ENCODE measurements at regions not wholly inside any gene's neighbourhood (a gene's known extent, or its start where the extent isn't known, plus 50 kb on each side); places are given as distances from the start of the nearest gene placed in this dataset.

GRCh38 chr4:11614426-11614825 lies 185.7 kb upstream of the HS3ST1 start:
- DNase-seq (ENCODE audit: low spot score): no peak
- Histone ChIP-seq H3K27ac (ENCODE audit: low read depth in 1 of 2, low read length in 2 of 2) (no peak overlapping the region), H3K9me3 (ENCODE audit: control insufficient read depth in 4 of 4, low read length in 3 of 4) (no peaks in the 10 kb centered on the region), H3K4me1 (ENCODE audit: control insufficient read depth in 4 of 4, insufficient read depth in 4 of 4, low read length in 3 of 4) (no peaks in the 10 kb centered on the region), H3K27me3 (ENCODE audit: control insufficient read depth in 4 of 4, insufficient read depth in 4 of 4, low read length in 3 of 4) (no peaks in the 10 kb centered on the region), H3K4me3 (ENCODE audit: low read depth in 1 of 3, low read length in 3 of 3) (no peak overlapping the region), H3K9ac (ENCODE audit: low read depth in 1 of 2, low read length in 2 of 2) (no peak overlapping the region), H3K36me3 (ENCODE audit: control insufficient read depth in 4 of 4, insufficient read depth in 3 of 4, low read depth in 1 of 4, low read length in 3 of 4) (no peaks in the 10 kb centered on the region)
- 90% methylated on average over 5 of the region's 5 CpGs for WGBS
- no peak for TF ChIP-seq SP1 (IDR thresholded peaks at IDR 0.05)
- TF ChIP-seq CTCF (IDR thresholded peaks at IDR 0.05; ENCODE audit: low read depth, low read length, missing input control): no peak
- TF ChIP-seq YY1 (IDR thresholded peaks at IDR 0.05): no peak
- TF ChIP-seq FOXA2 (IDR thresholded peaks at IDR 0.05): no peak
- no peak for TF ChIP-seq NR2F2 (IDR thresholded peaks at IDR 0.05)
- TF ChIP-seq EGR1 (IDR thresholded peaks at IDR 0.05; ENCODE audit: low read depth in 2 of 2): no peak
- no peak for TF ChIP-seq ZBTB33 (IDR thresholded peaks at IDR 0.05)

- Histone ChIP-seq H3K4me3 (ENCODE audit: low read depth in 1 of 3, low read length in 3 of 3) (no peak overlapping the region), H3K9ac (ENCODE audit: low read depth in 1 of 2, low read length in 2 of 2) (no peak overlapping the region), H3K27ac (ENCODE audit: low read depth in 1 of 2, low read length in 2 of 2) (no peak overlapping the region), H3K36me3 (ENCODE audit: control insufficient read depth in 4 of 4, insufficient read depth in 3 of 4, low read depth in 1 of 4, low read length in 3 of 4) (no peaks in the 10 kb centered on the region), H3K27me3 (ENCODE audit: control insufficient read depth in 4 of 4, insufficient read depth in 4 of 4, low read length in 3 of 4) (no peaks in the 10 kb centered on the region), H3K9me3 (ENCODE audit: control insufficient read depth in 4 of 4, low read length in 3 of 4) (no peaks in the 10 kb centered on the region), H3K4me1 (ENCODE audit: control insufficient read depth in 4 of 4, insufficient read depth in 4 of 4, low read length in 3 of 4) (no peaks in the 10 kb centered on the region)
- TF ChIP-seq YY1 (IDR thresholded peaks at IDR 0.05) (no peak), MAX (IDR thresholded peaks at IDR 0.05) (no peak), HNF4A (conservative IDR thresholded peaks at IDR 0.05) (no peak), RAD21 (IDR thresholded peaks at IDR 0.05) (no peak), ATF3 (IDR thresholded peaks at IDR 0.05) (no peak), REST (IDR thresholded peaks at IDR 0.05) (no peak), RXRA (IDR thresholded peaks at IDR 0.05) (no peak), FOXA2 (IDR thresholded peaks at IDR 0.05) (no peak), HNF4G (IDR thresholded peaks at IDR 0.05) (no peak), GABPA (IDR thresholded peaks at IDR 0.05 in 1 of 2, conservative IDR thresholded peaks at IDR 0.05 in 1 of 2) (no peak), FOXA1 (IDR thresholded peaks at IDR 0.05) (no peak), CTCF (IDR thresholded peaks at IDR 0.05; ENCODE audit: low read depth, low read length, missing input control) (no peak), EGR1 (IDR thresholded peaks at IDR 0.05; ENCODE audit: low read depth in 2 of 2) (no peak), ZBTB33 (IDR thresholded peaks at IDR 0.05) (no peak), JUND (IDR thresholded peaks at IDR 0.05) (no peak), SP1 (IDR thresholded peaks at IDR 0.05) (no peak), NR2F2 (IDR thresholded peaks at IDR 0.05) (no peak)
- no peak for DNase-seq (ENCODE audit: low spot score)
These were observed 183.2 kb upstream of the HS3ST1 start for GRCh38 chr4:11611868-11612267.
